ENCODE measurements at regions not wholly inside any gene's neighbourhood (a gene's known extent, or its start where the extent isn't known, plus 50 kb on each side); places are given as distances from the start of the nearest gene placed in this dataset.

- TF ChIP-seq CTCF (conservative IDR thresholded peaks at IDR 0.05; ENCODE audit: low read length) (no peak), EZH2phosphoT487 (IDR thresholded peaks at IDR 0.05; ENCODE audit: borderline replicate concordance) (no peak)
Observed at GRCh38 chr7:136551618-136552017, 316.8 kb upstream of the CHRM2 start.

Data from Loucy (cell line).